IMR-90 (cell line): ENCODE measurements at regions not wholly inside any gene's neighbourhood (a gene's known extent, or its start where the extent isn't known, plus 50 kb on each side); places are given as distances from the start of the nearest gene placed in this dataset.
A peak's percentile ranks its signal among the peaks of the same experiment; 100 is the strongest.

ENCODE experiments used
- ATAC-seq: fragments of 200-7000 bp; cut with Tn5 transposase; 2 replicates; pipeline ENCODE4 v1.9.1; 2020; ENCODE audit warnings: low read depth, mild to moderate bottlenecking, moderate library complexity
- BruUV-seq: library from RNA; stranded (reverse); fragments of 400-500 nt; replicated peaks from 2 replicates; lab custom pipeline; 2021; lab: Mats Ljungman, UMichigan
- CTCF ChIA-PET: fragments of 300-600 bp; formaldehyde crosslinking; extraction: SDS; loops from one replicate; lab custom pipeline; 2021; ENCODE audit warnings: antibody characterized with exemption; lab: Yijun Ruan, JAX
- POLR2A ChIA-PET: fragments of 300-600 bp; sonication (Branson Sonifier 250); formaldehyde crosslinking; loops from one replicate; lab custom pipeline; 2022; ENCODE audit warnings: antibody characterized with exemption; ENCODE audit not compliant: unreplicated experiment; lab: Charles Lee
- DNase-seq: peaks from one replicate; pipeline ENCODE4 v3.0.0; 2013
- H2AFZ ChIP-seq: replicated peaks from 2 replicates; pipeline ENCODE3; 2013; ENCODE audit warnings: low read length, mild to moderate bottlenecking; ENCODE audit not compliant: poor library complexity
- H2AK5ac ChIP-seq: 2 replicates; pipeline ENCODE4 v1.6.1; 2013; ENCODE audit warnings: low read depth, low read length, inconsistent platforms
- H2AK9ac ChIP-seq: replicated peaks from 2 replicates; pipeline ENCODE3; 2013; ENCODE audit warnings: mild to moderate bottlenecking, low read depth, low read length, moderate library complexity; ENCODE audit not compliant: poor library complexity
- H2BK120ac ChIP-seq: 2 replicates; pipeline ENCODE4 v1.6.1; 2013; ENCODE audit warnings: low read depth, low read length, inconsistent platforms
- H2BK15ac ChIP-seq: 3 replicates; pipeline ENCODE4 v1.6.1; 2013; ENCODE audit warnings: low read depth, low read length, inconsistent platforms
- H2BK20ac ChIP-seq: 2 replicates; pipeline ENCODE4 v1.6.1; 2013; ENCODE audit warnings: low read depth, mild to moderate bottlenecking, inconsistent platforms, low read length, moderate library complexity
- H2BK5ac ChIP-seq: 2 replicates; pipeline ENCODE4 v1.6.1; 2013; ENCODE audit warnings: mild to moderate bottlenecking, low read depth, low read length, inconsistent platforms; ENCODE audit not compliant: poor library complexity, severe bottlenecking
- H3K14ac ChIP-seq: replicated peaks from 2 replicates; pipeline ENCODE4 v1.6.1; 2013; ENCODE audit warnings: low read depth, low read length, inconsistent platforms
- H3K18ac ChIP-seq: 2 replicates; pipeline ENCODE4 v1.6.1; 2013; ENCODE audit warnings: low read depth, low read length, control low read depth
- H3K23ac ChIP-seq: 2 replicates; pipeline ENCODE4 v1.6.1; 2013; ENCODE audit warnings: low read depth, low read length, inconsistent platforms
- H3K27ac ChIP-seq: 2 replicates; pipeline ENCODE4 v1.5.1; 2013; ENCODE audit warnings: mild to moderate bottlenecking, control low read depth, low read length; ENCODE audit not compliant: insufficient read depth
- H3K27me3 ChIP-seq: 2 replicates; pipeline ENCODE4 v1.6.1; 2013; ENCODE audit warnings: low read length; ENCODE audit not compliant: control insufficient read depth, insufficient read depth
- H3K36me3 ChIP-seq: 2 replicates; pipeline ENCODE4 v1.6.1; 2013; ENCODE audit warnings: low read length, mixed read lengths; ENCODE audit not compliant: control insufficient read depth, insufficient read depth
- H3K4ac ChIP-seq: 2 replicates; pipeline ENCODE4 v1.6.1; 2013; ENCODE audit warnings: low read depth, low read length, inconsistent platforms
- H3K4me1 ChIP-seq: 2 replicates; pipeline ENCODE4 v1.6.1; 2013; ENCODE audit warnings: low read length, mixed read lengths; ENCODE audit not compliant: control insufficient read depth, insufficient read depth
- H3K4me2 ChIP-seq: 2 replicates; pipeline ENCODE4 v1.6.1; 2013; ENCODE audit warnings: low read depth, mild to moderate bottlenecking, control low read depth, low read length, moderate library complexity
- H3K4me3 ChIP-seq: 2 replicates; pipeline ENCODE4 v1.5.1; 2013; ENCODE audit warnings: low read depth, mild to moderate bottlenecking, control low read depth, low read length, moderate library complexity; ENCODE audit not compliant: insufficient read depth
- H3K56ac ChIP-seq: 2 replicates; pipeline ENCODE4 v1.6.1; 2013; ENCODE audit warnings: low read length, inconsistent platforms; ENCODE audit not compliant: insufficient read depth; ENCODE audit errors: extremely low read depth
- H3K79me1 ChIP-seq, 2 experiments: 2 replicates each; pipeline ENCODE4 v1.6.1; 2013; ENCODE audit warnings: low read length in 2 of 2, inconsistent platforms in 1 of 2, low read depth in 1 of 2
- H3K9ac ChIP-seq: 2 replicates; pipeline ENCODE4 v1.6.1; 2013; ENCODE audit warnings: low read depth, low read length, control low read depth
- H3K9me1 ChIP-seq: 2 replicates; pipeline ENCODE4 v1.6.1; 2013; ENCODE audit warnings: low read length, inconsistent platforms; ENCODE audit not compliant: insufficient read depth
- H3K9me3 ChIP-seq: 2 replicates; pipeline ENCODE4 v1.6.1; 2013; ENCODE audit warnings: low read length; ENCODE audit not compliant: control insufficient read depth, insufficient read depth
- H4K20me1 ChIP-seq: 2 replicates; pipeline ENCODE4 v1.6.1; 2013; ENCODE audit warnings: low read length, inconsistent platforms; ENCODE audit not compliant: insufficient read depth
- H4K5ac ChIP-seq: 2 replicates; pipeline ENCODE4 v1.6.1; 2013; ENCODE audit warnings: mild to moderate bottlenecking, low read depth, low read length, control low read depth
- H4K8ac ChIP-seq, 2 experiments: 2 replicates each; pipeline ENCODE4 v1.6.1; 2013; ENCODE audit warnings: low read depth in 2 of 2, low read length in 2 of 2, control low read depth in 1 of 2, inconsistent platforms in 1 of 2
- H4K91ac ChIP-seq: 2 replicates; pipeline ENCODE4 v1.6.1; 2013; ENCODE audit warnings: low read depth, low read length, inconsistent platforms; ENCODE audit not compliant: insufficient read depth
- CEBPB ChIP-seq: IDR thresholded peaks from 2 replicates; pipeline ENCODE4 v1.6.1; 2012; ENCODE audit warnings: low read depth, low read length, improper control_type of control experiment
- CTCF ChIP-seq: conservative IDR thresholded peaks from 2 replicates; pipeline ENCODE4 v1.5.1; 2012; ENCODE audit warnings: mild to moderate bottlenecking, low read depth, low read length, improper control_type of control experiment
- FOS ChIP-seq: fragments of 150-350 bp; IDR thresholded peaks from 2 replicates; pipeline ENCODE4 v1.6.1; 2016; ENCODE audit warnings: low read depth, low read length
- MAFK ChIP-seq: IDR thresholded peaks from 2 replicates; pipeline ENCODE4 v1.6.1; 2012; ENCODE audit warnings: low read depth, low read length, improper control_type of control experiment
- MXI1 ChIP-seq: IDR thresholded peaks from 2 replicates; pipeline ENCODE4 v1.6.1; 2012; ENCODE audit warnings: low read depth, mild to moderate bottlenecking, low read length, moderate library complexity, borderline replicate concordance
- NFE2L2 ChIP-seq: fragments of 150-350 bp; IDR thresholded peaks from 2 replicates; pipeline ENCODE4 v1.6.1; 2016; ENCODE audit warnings: low read depth, mild to moderate bottlenecking, low read length
- POLR2A ChIP-seq: IDR thresholded peaks from 2 replicates; pipeline ENCODE4 v1.6.1; 2012; ENCODE audit warnings: mild to moderate bottlenecking, low read depth, low read length
- SMC3 ChIP-seq: fragments of 150-350 bp; IDR thresholded peaks from 2 replicates; pipeline ENCODE4 v1.6.1; 2016; ENCODE audit warnings: low read depth, mild to moderate bottlenecking, antibody characterized with exemption, low read length, moderate library complexity
- WGBS, 2 experiments: methylation state at CpG; one replicate each; pipeline versions ENCODE4 v1.1.5 to v1.1.7; 2013; ENCODE audit warnings: missing lambda C conversion rate in 2 of 2; ENCODE audit not compliant: insufficient read length in 1 of 2; ENCODE audit errors: extremely low coverage in 2 of 2; 5-methylcytosine and 5-hydroxymethylcytosine counted together
- dilution Hi-C: fragments of 300-500 bp; cut with HindIII; formaldehyde crosslinking; loops from one replicate; pipeline ENCODE4 v1.14.3; 2018; ENCODE audit warnings: low sequenced_read_pairs; ENCODE audit not compliant: unreplicated experiment
- in situ Hi-C: fragments of 300-500 bp; cut with MboI; formaldehyde crosslinking; loops from 3 replicates; pipeline ENCODE4 v1.14.3; 2019; ENCODE audit warnings: low sequenced_read_pairs, inconsistent platforms, mixed read lengths
- intact Hi-C: fragments of 100-400 bp; cut with micrococcal nuclease; formaldehyde crosslinking; loops from 2 replicates; pipeline ENCODE4 v1.10.0; 2022

- no peak overlapping the region for H3K18ac ChIP-seq
- DNase-seq (peak; percentile 17), ATAC-seq (no peak)
- CTCF ChIA-PET = no interaction called here
- H3K79me1 ChIP-seq = no peaks in the 10 kb centered on the region
- H3K9me1 ChIP-seq = no peaks in the 10 kb centered on the region
- no peak overlapping the region for H3K56ac ChIP-seq
- H3K27ac ChIP-seq = no peak overlapping the region
- H2BK15ac ChIP-seq = no peak overlapping the region
- no peak overlapping the region for H3K23ac ChIP-seq
- no TSS peak for BruUV-seq
- no peak overlapping the region for H2AK9ac ChIP-seq
- intact Hi-C loops = no loop called here
- dilution Hi-C loops = no loop called here
- H3K4me3 ChIP-seq = no peak overlapping the region
- no peak overlapping the region for H3K4ac ChIP-seq
- H2BK5ac ChIP-seq = no peak overlapping the region
- H2AFZ ChIP-seq = no peak overlapping the region
- H3K36me3 ChIP-seq = no peaks in the 10 kb centered on the region
- H4K8ac ChIP-seq = no peak overlapping the region
- in situ Hi-C loops = no loop called here
- H2AK5ac ChIP-seq = no peak overlapping the region
- WGBS, 2 experiments = no CpG with 5 or more reads among the region's 1 CpG
- H3K9ac ChIP-seq = no peak overlapping the region
- H4K5ac ChIP-seq = no peak overlapping the region
- TF ChIP-seq MAFK = no peak
- TF ChIP-seq FOS = no peak
- no peak for TF ChIP-seq SMC3
- TF ChIP-seq CEBPB = no peak
- TF ChIP-seq POLR2A = no peak
- no peak for TF ChIP-seq MXI1
- TF ChIP-seq CTCF = no peak
- no peak for TF ChIP-seq NFE2L2
- no peak overlapping the region for H2BK120ac ChIP-seq
- no peak overlapping the region for H3K14ac ChIP-seq
- H3K9me3 ChIP-seq = no peaks in the 10 kb centered on the region
- H3K27me3 ChIP-seq = no peaks in the 10 kb centered on the region
- POLR2A ChIA-PET = no interaction called here
- no peaks in the 10 kb centered on the region for H3K4me1 ChIP-seq
- no peak overlapping the region for H4K91ac ChIP-seq
- H3K4me2 ChIP-seq = no peak overlapping the region
- no peak overlapping the region for H2BK20ac ChIP-seq
- no peaks in the 10 kb centered on the region for H4K20me1 ChIP-seq
These were observed 289.7 kb upstream of the TMEM229A start for GRCh38 chr7:124322561-124322960.
